HG03558 (cell line): ENCODE measurements at regions not wholly inside any gene's neighbourhood (a gene's known extent, or its start where the extent isn't known, plus 50 kb on each side); places are given as distances from the start of the nearest gene placed in this dataset.

ENCODE experiments used
- ATAC-seq: cut with Tn5 transposase; IDR thresholded peaks from one replicate; pipeline ENCODE4 v1.9.1; 2021; ENCODE audit warnings: moderate number of reproducible peaks; ENCODE audit not compliant: unreplicated experiment; ENCODE audit errors: extremely low read depth

GRCh38 chr12:43057566-43057965 lies 468.0 kb upstream of the PRICKLE1 start:
- ATAC-seq: no peak

- no peak for ATAC-seq
Observed at GRCh38 chr12:43054085-43054484, 464.5 kb upstream of the PRICKLE1 start.

GRCh38 chr12:43052441-43052840 lies 462.9 kb upstream of the PRICKLE1 start:
- ATAC-seq: no peak

GRCh38 chr12:43044241-43044640 lies 454.7 kb upstream of the PRICKLE1 start:
- ATAC-seq: no peak

- no peak for ATAC-seq
Observed at GRCh38 chr12:43038991-43039390, 449.4 kb upstream of the PRICKLE1 start.

GRCh38 chr12:43029971-43030370 lies 440.4 kb upstream of the PRICKLE1 start:
- no peak for ATAC-seq

GRCh38 chr12:43028826-43029225 lies 439.3 kb upstream of the PRICKLE1 start:
- ATAC-seq: no peak

GRCh38 chr12:43022838-43023237 lies 433.3 kb upstream of the PRICKLE1 start:
- no peak for ATAC-seq

- no peak for ATAC-seq
Observed at GRCh38 chr12:43015090-43015737, 425.7 kb upstream of the PRICKLE1 start.

GRCh38 chr12:43011383-43011926 lies 421.9 kb upstream of the PRICKLE1 start:
- ATAC-seq: peak; percentile 82

GRCh38 chr12:43009846-43010240 lies 420.3 kb upstream of the PRICKLE1 start:
- no peak for ATAC-seq

GRCh38 chr12:43008953-43009845 lies 419.7 kb upstream of the PRICKLE1 start:
- no peak for ATAC-seq

GRCh38 chr12:43004908-43005307 lies 415.4 kb upstream of the PRICKLE1 start:
- no peak for ATAC-seq

- ATAC-seq: no peak
Observed at GRCh38 chr12:43004141-43004540, 414.6 kb upstream of the PRICKLE1 start.

- no peak for ATAC-seq
Observed at GRCh38 chr12:42996869-42997431, 407.4 kb upstream of the PRICKLE1 start.

- ATAC-seq: no peak
Observed at GRCh38 chr12:42992826-42993225, 403.3 kb upstream of the PRICKLE1 start.

GRCh38 chr12:42990387-42990786 lies 400.8 kb upstream of the PRICKLE1 start:
- ATAC-seq: no peak

- ATAC-seq: no peak
Observed at GRCh38 chr12:42987216-42987650, 397.7 kb upstream of the PRICKLE1 start.

GRCh38 chr12:42985506-42985905 lies 396.0 kb upstream of the PRICKLE1 start:
- no peak for ATAC-seq

GRCh38 chr12:42982828-42983227 lies 393.3 kb upstream of the PRICKLE1 start:
- ATAC-seq: no peak

GRCh38 chr12:42981379-42981778 lies 391.8 kb upstream of the PRICKLE1 start:
- ATAC-seq: no peak
